SK-N-MC (cell line): ENCODE measurements at regions not wholly inside any gene's neighbourhood (a gene's known extent, or its start where the extent isn't known, plus 50 kb on each side); places are given as distances from the start of the nearest gene placed in this dataset.

Source experiments
- EZH2 ChIP-seq: fragments of 200-600 bp; sonication (generic); IDR thresholded peaks from one replicate; pipeline ENCODE4 v1.6.1; 2017; ENCODE audit warnings: antibody characterized with exemption
- FOXP2 ChIP-seq: optimal IDR thresholded peaks from 2 replicates; pipeline ENCODE3; 2011; ENCODE audit warnings: mild to moderate bottlenecking, moderate library complexity; ENCODE audit not compliant: insufficient read depth; ENCODE audit errors: extremely low read length, control extremely low read depth
- POLR2AphosphoS5 ChIP-seq: IDR thresholded peaks from 2 replicates; pipeline ENCODE4 v1.6.1; 2012; ENCODE audit warnings: mild to moderate bottlenecking, low read depth, low read length, borderline replicate concordance

- no peak for TF ChIP-seq EZH2
- no peak for TF ChIP-seq POLR2AphosphoS5
- TF ChIP-seq FOXP2: no peak
These were observed 298.6 kb downstream of the CDH26 start for GRCh38 chr20:60256811-60257210.
